GM19025 (cell line): ENCODE measurements at regions not wholly inside any gene's neighbourhood (a gene's known extent, or its start where the extent isn't known, plus 50 kb on each side); places are given as distances from the start of the nearest gene placed in this dataset.

Experiments
- ATAC-seq: cut with Tn5 transposase; IDR thresholded peaks from one replicate; pipeline ENCODE4 v1.9.1; 2021; ENCODE audit warnings: mild to moderate bottlenecking, low read depth, moderate library complexity; ENCODE audit not compliant: unreplicated experiment

DNA sequence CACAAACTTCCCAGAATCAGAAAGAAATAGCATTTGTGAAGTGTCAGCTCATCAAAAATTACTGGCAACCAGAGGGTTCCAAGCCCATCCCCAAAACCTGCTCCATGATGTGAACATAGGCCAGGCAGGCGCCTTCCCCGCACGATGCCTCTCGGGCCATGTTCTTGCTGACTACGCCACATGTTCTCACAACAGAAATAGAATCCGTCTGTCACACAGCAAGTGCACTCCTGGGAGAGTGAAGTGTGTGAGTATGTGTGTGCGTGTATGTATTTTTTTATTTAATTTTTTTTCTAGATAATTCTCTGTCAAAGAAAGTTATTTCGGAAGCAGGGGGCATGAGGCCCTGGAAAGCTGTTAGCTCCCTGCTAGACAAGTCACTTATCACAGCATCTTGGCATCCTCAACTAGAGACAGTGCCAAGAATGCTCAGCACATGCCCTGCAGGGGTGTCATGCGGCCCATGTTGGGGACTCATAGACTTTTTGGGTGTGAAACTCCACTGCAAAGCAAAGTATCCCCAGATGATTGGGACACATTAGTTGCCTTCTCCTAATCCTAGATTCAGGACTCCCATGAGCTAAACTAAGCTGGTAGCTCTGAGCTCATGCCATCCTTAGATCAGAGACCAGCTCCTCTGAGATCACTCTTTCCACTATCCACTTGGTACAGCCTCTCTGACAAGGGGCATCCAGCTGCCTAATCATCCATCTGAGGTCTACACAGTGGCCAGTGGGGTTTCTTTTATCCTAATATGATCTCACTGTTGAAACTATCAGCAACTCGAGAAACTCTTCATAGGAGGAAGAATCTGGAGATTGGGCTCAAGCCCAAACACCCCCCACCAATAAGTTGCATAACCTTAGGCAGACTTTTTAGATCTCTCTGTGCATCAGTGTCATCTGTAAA is 53.2 kb upstream of the CYRIA start:
- no peak for ATAC-seq

DNA sequence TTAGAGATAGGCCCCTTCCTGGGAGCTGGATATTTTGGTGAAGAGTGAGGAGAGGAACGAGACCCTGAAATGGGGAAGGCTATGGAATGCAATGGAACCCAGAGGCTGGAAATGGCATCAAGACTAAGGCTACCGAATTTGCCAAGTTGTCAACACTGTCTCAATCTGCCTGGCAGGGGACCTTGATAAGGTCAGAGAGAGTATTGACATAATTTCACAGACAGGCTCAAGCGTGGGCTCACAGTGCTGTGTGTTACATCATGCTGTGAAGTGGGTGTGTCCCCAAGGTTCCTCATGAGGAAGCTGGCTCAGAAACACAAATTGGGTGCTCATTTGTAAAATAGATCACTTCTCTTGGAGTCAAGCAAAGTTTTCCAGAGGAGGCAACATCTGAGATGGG is 51.8 kb upstream of the CYRIA start:
- ATAC-seq: no peak

DNA sequence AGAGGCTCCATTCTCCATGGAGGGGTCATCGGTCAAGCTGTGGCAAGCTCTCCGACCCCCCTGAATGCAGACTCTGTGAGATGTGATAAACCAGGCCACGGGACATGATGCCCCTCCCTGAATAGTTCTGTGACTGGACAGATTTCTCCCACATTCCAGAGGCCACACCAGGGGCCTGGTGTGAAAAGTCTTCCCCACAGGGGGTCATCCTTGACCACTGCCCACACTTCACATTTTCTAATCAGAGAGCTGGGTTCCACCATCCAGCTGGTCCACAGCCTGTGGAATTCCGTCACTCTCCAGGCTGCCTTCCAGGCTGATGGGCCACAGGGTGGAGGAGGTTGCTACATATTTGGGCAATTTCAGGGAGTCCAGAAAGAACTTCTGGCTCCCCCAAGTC is 51.3 kb upstream of the CYRIA start:
- ATAC-seq: no peak

DNA sequence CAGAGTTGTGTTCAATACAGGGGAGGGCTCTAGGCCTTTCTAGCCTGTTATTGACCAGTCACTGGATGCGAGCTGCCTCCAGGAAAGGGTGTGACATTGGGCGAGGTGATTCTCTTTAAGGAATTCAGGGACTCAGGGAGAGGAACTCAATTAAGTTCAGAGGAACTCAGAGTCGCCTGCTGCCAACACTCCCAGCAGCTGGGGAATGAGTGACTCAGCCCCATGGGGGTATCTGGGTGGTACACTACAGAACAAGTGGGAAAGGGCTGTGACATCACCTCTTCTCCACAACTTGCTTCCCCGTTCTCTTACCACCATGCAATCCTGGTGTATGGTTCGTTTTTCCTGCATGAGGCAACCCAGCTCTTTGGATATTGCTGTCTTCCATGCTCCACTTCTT is 50.4 kb upstream of the CYRIA start:
- ATAC-seq: no peak
